B cell (primary cell): ENCODE measurements at regions not wholly inside any gene's neighbourhood (a gene's known extent, or its start where the extent isn't known, plus 50 kb on each side); places are given as distances from the start of the nearest gene placed in this dataset.

Source experiments
- ATAC-seq: fragments of 200-7000 bp; cut with Tn5 transposase; one replicate; pipeline ENCODE4 v1.10.0; 2021; ENCODE audit warnings: low read depth, mild to moderate bottlenecking, moderate number of reproducible peaks, moderate library complexity
- CTCF ChIA-PET: fragments of 350-600 bp; sonication (Branson Sonifier 250); formaldehyde crosslinking; loops from one replicate; lab custom pipeline; 2021; ENCODE audit warnings: antibody characterized with exemption, inconsistent platforms; lab: Charles Lee
- POLR2A ChIA-PET: fragments of 350-600 bp; sonication (Branson Sonifier 250); formaldehyde crosslinking; loops from one replicate; lab custom pipeline; 2021; ENCODE audit warnings: antibody characterized with exemption; lab: Charles Lee
- DNase-seq: peaks from one replicate; pipeline ENCODE4 v3.0.0; 2013
- H2AFZ ChIP-seq: 2 replicates; pipeline ENCODE4 v1.6.1; 2012; ENCODE audit warnings: mild to moderate bottlenecking, low read depth, low read length; ENCODE audit not compliant: insufficient read depth, poor library complexity, severe bottlenecking
- H3K27ac ChIP-seq, 2 donors: 1 replicate in 1 of 2; 2 replicates in 1 of 2; pipeline ENCODE4 v1.5.1; 2012 to 2013; ENCODE audit warnings: low read length in 2 of 2, mild to moderate bottlenecking in 2 of 2, moderate library complexity in 1 of 2
- H3K27me3 ChIP-seq, 4 experiments: fragments of 200-600 bp in 1 of 4; sonication (generic) in 1 of 4; replicated peaks in 1 of 4; 1 replicate in 2 of 4; 2 replicates in 2 of 4; pipeline versions ENCODE4 v1.6.1 to v1.7.0; 2013 to 2016; ENCODE audit warnings: low read length in 3 of 4, mild to moderate bottlenecking in 2 of 4, mixed read lengths in 1 of 4, moderate library complexity in 1 of 4; ENCODE audit not compliant: insufficient read depth in 4 of 4, control insufficient read depth in 3 of 4; ENCODE audit errors: control extremely low read depth in 1 of 4
- H3K36me3 ChIP-seq, 2 experiments: replicated peaks in 1 of 2; 1 replicate in 1 of 2; 2 replicates in 1 of 2; pipeline versions ENCODE4 v1.6.1 to v1.7.1; 2013; ENCODE audit warnings: low read length in 1 of 2; ENCODE audit not compliant: insufficient read depth in 2 of 2, control insufficient read depth in 1 of 2; ENCODE audit errors: control extremely low read depth in 1 of 2, extremely low read depth in 1 of 2
- H3K4me1 ChIP-seq, 2 donors: fragments of 200-600 bp in 1 of 2; sonication (generic) in 1 of 2; 1 replicate in 1 of 2; 2 replicates in 1 of 2; pipeline versions ENCODE4 v1.5.1 to v1.6.1; 2013 to 2017; ENCODE audit warnings: low read length in 2 of 2; ENCODE audit not compliant: control insufficient read depth in 2 of 2, insufficient read depth in 2 of 2
- H3K4me2 ChIP-seq: replicated peaks from 2 replicates; pipeline ENCODE3; 2012; ENCODE audit warnings: mild to moderate bottlenecking, low read depth, low read length; ENCODE audit not compliant: poor library complexity, severe bottlenecking
- H3K4me3 ChIP-seq, 5 experiments: fragments of 200-600 bp in 1 of 5; sonication (generic) in 1 of 5; 1 replicate in 3 of 5; 2 replicates in 2 of 5; pipeline versions ENCODE4 v1.5.1 to v1.7.0; 2011 to 2016; ENCODE audit warnings: low read length in 4 of 5, mild to moderate bottlenecking in 4 of 5, low read depth in 2 of 5, control low read depth in 1 of 5, moderate library complexity in 1 of 5; ENCODE audit not compliant: insufficient read depth in 1 of 5; ENCODE audit errors: control extremely low read depth in 1 of 5, extremely low read depth in 1 of 5
- H3K79me2 ChIP-seq: fragments of 200-600 bp; sonication (generic); one replicate; pipeline ENCODE4 v1.6.0; 2016; ENCODE audit warnings: low read length; ENCODE audit not compliant: control insufficient read depth, insufficient read depth
- H3K9ac ChIP-seq: fragments of 200-600 bp; sonication (generic); 2 replicates; pipeline ENCODE4 v1.6.1; 2017; ENCODE audit warnings: mild to moderate bottlenecking, low read length, moderate library complexity
- H3K9me3 ChIP-seq, 3 donors: one replicate each; pipeline versions ENCODE4 v1.6.1 to v1.7.1; 2013; ENCODE audit warnings: low read length in 2 of 3; ENCODE audit not compliant: control insufficient read depth in 2 of 3, insufficient read depth in 1 of 3; ENCODE audit errors: control extremely low read depth in 1 of 3
- H4K20me1 ChIP-seq: 2 replicates; pipeline ENCODE4 v1.6.0; 2012; ENCODE audit warnings: mild to moderate bottlenecking, low read length; ENCODE audit not compliant: insufficient read depth, control insufficient read depth, poor library complexity, severe bottlenecking
- H3K27ac Mint-ChIP-seq: one replicate; pipeline ENCODE4 v1.8.0; 2021; ENCODE audit warnings: mixed read lengths
- H3K27me3 Mint-ChIP-seq: one replicate; pipeline ENCODE4 v1.8.0; 2021; ENCODE audit warnings: mixed read lengths
- H3K4me1 Mint-ChIP-seq: one replicate; pipeline ENCODE4 v1.8.0; 2021; ENCODE audit warnings: mixed read lengths
- H3K4me3 Mint-ChIP-seq: one replicate; pipeline ENCODE4 v1.8.0; 2021; ENCODE audit warnings: mixed read lengths
- H3K9me3 Mint-ChIP-seq: one replicate; pipeline ENCODE4 v1.8.0; 2022; ENCODE audit warnings: mixed read lengths; ENCODE audit not compliant: insufficient read depth
- CTCF ChIP-seq: fragments of 200-600 bp; IDR thresholded peaks from one replicate; pipeline ENCODE4 v1.8.0; 2022; ENCODE audit warnings: antibody characterized with exemption, mild to moderate bottlenecking
- EZH2 ChIP-seq: IDR thresholded peaks from 2 replicates; pipeline ENCODE4 v1.6.1; 2012; ENCODE audit warnings: borderline replicate concordance, low read depth, mild to moderate bottlenecking, moderate library complexity, low read length; ENCODE audit not compliant: insufficient read depth, poor library complexity, severe bottlenecking
- WGBS: methylation state at CpG from one replicate; pipeline ENCODE4 v1.1.5; 2013; ENCODE audit warnings: missing lambda C conversion rate; ENCODE audit not compliant: insufficient coverage; 5-methylcytosine and 5-hydroxymethylcytosine counted together
- intact Hi-C: fragments of 100-400 bp; cut with micrococcal nuclease; formaldehyde crosslinking; loops from one replicate; pipeline ENCODE4 v1.10.0; 2022

DNA sequence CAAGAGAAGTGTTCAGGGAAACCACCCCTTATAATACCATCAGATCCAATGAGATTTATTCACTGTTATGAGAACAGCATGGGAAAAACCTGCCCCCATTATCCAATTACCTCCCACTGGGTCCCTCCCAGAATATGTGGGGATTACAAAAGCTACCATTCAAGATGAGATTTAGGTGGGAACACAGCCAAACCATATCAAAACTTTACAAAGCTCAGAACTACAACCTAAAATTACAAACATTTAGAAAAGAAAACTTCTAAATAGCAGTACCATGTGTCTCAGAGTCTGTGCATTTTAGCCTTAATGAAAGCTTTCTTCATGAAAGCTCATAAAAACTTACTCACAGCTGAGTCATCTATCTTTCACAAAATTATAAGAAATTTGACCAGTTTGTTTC is 1442.8 kb upstream of the PCDH7 start:
- Histone ChIP-seq H4K20me1 (no peaks in the 10 kb centered on the region), H3K4me1 (no peaks in the 10 kb centered on the region), H3K79me2 (no peaks in the 10 kb centered on the region), H3K4me3 (no peak overlapping the region), H3K27ac (no peak overlapping the region), H3K9ac (no peak overlapping the region), H3K27me3 (no peaks in the 10 kb centered on the region), H3K4me2 (no peak overlapping the region), H3K9me3 (peaks cover 0 to 1% (median 0%) of the 10 kb centered on the region in 3 donors), H3K36me3 (no peaks in the 10 kb centered on the region), H2AFZ (no peak overlapping the region)
- intact Hi-C loops: no loop called here
- POLR2A ChIA-PET: no interaction called here
- Mint-ChIP-seq H3K4me3 (no peak overlapping the region), H3K27me3 (no peaks in the 10 kb centered on the region), H3K9me3 (no peaks in the 10 kb centered on the region), H3K4me1 (no peaks in the 10 kb centered on the region), H3K27ac (no peak overlapping the region)
- DNase-seq (no peak), ATAC-seq (no peak)
- CTCF ChIA-PET: no interaction called here
- TF ChIP-seq EZH2 (no peak), CTCF (no peak)

DNA sequence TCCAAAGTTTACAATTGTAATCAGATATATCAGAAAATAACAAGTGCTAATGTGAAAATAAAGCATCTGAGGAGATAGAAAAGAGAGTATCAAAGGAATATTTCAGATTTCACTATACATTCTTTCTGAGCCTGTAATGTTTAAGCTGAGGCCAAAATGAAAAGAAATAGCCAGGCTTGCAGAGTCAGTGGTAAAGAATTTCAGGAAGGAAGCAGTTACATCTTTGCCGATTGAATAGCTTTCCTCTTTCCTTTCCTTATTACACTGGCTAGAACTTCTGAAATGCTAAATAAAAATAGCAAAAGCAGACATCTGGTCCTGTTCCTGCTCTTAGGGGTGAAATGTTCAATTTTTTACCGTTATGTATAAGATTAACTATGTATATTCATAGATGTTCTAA is 1441.6 kb upstream of the PCDH7 start:
- WGBS: no CpG with 5 or more reads among the region's 2 CpGs
- ATAC-seq: no peak
- Histone ChIP-seq H3K36me3 (no peaks in the 10 kb centered on the region), H3K4me1 (no peaks in the 10 kb centered on the region), H3K4me3 (no peak overlapping the region), H2AFZ (no peak overlapping the region), H3K79me2 (no peaks in the 10 kb centered on the region), H3K27me3 (no peaks in the 10 kb centered on the region), H4K20me1 (no peaks in the 10 kb centered on the region), H3K27ac (no peak overlapping the region), H3K9me3 (peaks cover 0 to 1% (median 0%) of the 10 kb centered on the region in 3 donors), H3K9ac (no peak overlapping the region), H3K4me2 (no peak overlapping the region)
- TF ChIP-seq CTCF (no peak), EZH2 (no peak)
- no peak overlapping the region for H3K4me3 Mint-ChIP-seq
- intact Hi-C loops: no loop called here
- no peaks in the 10 kb centered on the region for H3K27me3 Mint-ChIP-seq
- no peak overlapping the region for H3K27ac Mint-ChIP-seq
- H3K4me1 Mint-ChIP-seq: no peaks in the 10 kb centered on the region
- ChIA-PET CTCF (no interaction called here), POLR2A (no interaction called here)
- DNase-seq: no peak
- H3K9me3 Mint-ChIP-seq: no peaks in the 10 kb centered on the region
